Smooth muscle cell (in vitro differentiated cells): ENCODE measurements at regions not wholly inside any gene's neighbourhood (a gene's known extent, or its start where the extent isn't known, plus 50 kb on each side); places are given as distances from the start of the nearest gene placed in this dataset.

Experiments
- DNase-seq: peaks from one replicate; lab custom pipeline; 2025; ENCODE audit not compliant: unreplicated experiment; lab: John Stamatoyannopoulos, UW
- H2AFZ ChIP-seq: fragments of 200-600 bp; sonication (generic); 2 replicates; pipeline ENCODE4 v1.6.0; 2016; ENCODE audit warnings: antibody characterized with exemption, low read depth, mild to moderate bottlenecking
- H3F3A ChIP-seq: fragments of 200-600 bp; sonication (generic); 2 replicates; pipeline ENCODE4 v1.6.0; 2017; ENCODE audit warnings: antibody characterized with exemption, low read depth
- H3K27ac ChIP-seq: fragments of 200-600 bp; sonication (generic); 2 replicates; pipeline ENCODE4 v1.5.1; 2016; ENCODE audit warnings: low read depth, mild to moderate bottlenecking
- H3K27me3 ChIP-seq: fragments of 200-600 bp; sonication (generic); 2 replicates; pipeline ENCODE4 v1.6.1; 2016; ENCODE audit warnings: low read depth, mild to moderate bottlenecking
- H3K36me3 ChIP-seq: fragments of 200-600 bp; sonication (generic); 2 replicates; pipeline ENCODE4 v1.5.1; 2016; ENCODE audit warnings: low read depth
- H3K4me1 ChIP-seq: fragments of 200-600 bp; sonication (generic); 2 replicates; pipeline ENCODE4 v1.5.1; 2016; ENCODE audit warnings: low read depth
- H3K4me2 ChIP-seq: fragments of 200-600 bp; sonication (generic); 2 replicates; pipeline ENCODE4 v1.6.0; 2016; ENCODE audit warnings: mild to moderate bottlenecking
- H3K4me3 ChIP-seq: fragments of 200-600 bp; sonication (generic); 2 replicates; pipeline ENCODE4 v1.5.1; 2016; ENCODE audit warnings: mild to moderate bottlenecking
- H3K79me2 ChIP-seq: fragments of 200-600 bp; sonication (generic); 2 replicates; pipeline ENCODE4 v1.6.0; 2016; ENCODE audit warnings: low read depth, mild to moderate bottlenecking
- H3K9ac ChIP-seq: fragments of 200-600 bp; sonication (generic); 2 replicates; pipeline ENCODE4 v1.6.0; 2016; ENCODE audit warnings: low read depth
- H3K9me3 ChIP-seq: fragments of 200-600 bp; sonication (generic); replicated peaks from 2 replicates; pipeline ENCODE4 v1.5.1; 2016; ENCODE audit warnings: low read depth
- H4K20me1 ChIP-seq: fragments of 200-600 bp; sonication (generic); 2 replicates; pipeline ENCODE4 v1.6.0; 2016; ENCODE audit warnings: low read depth
- CTCF ChIP-seq: fragments of 200-600 bp; sonication (generic); IDR thresholded peaks from 2 replicates; pipeline ENCODE4 v1.5.1; 2017; ENCODE audit warnings: borderline replicate concordance, mild to moderate bottlenecking, antibody characterized with exemption; ENCODE audit not compliant: insufficient read depth, poor library complexity, severe bottlenecking
- WGBS: methylation state at CpG from one replicate; pipeline ENCODE4 v1.1.7; 2016; ENCODE audit warnings: low lambda C conversion rate; 5-methylcytosine and 5-hydroxymethylcytosine counted together

GRCh38 chr6:40734607-40735006 is 147.4 kb upstream of the LRFN2 start:
- H3F3A ChIP-seq, result no peaks in the 10 kb centered on the region
- H3K4me2 ChIP-seq, result no peak overlapping the region
- H3K4me1 ChIP-seq, result no peaks in the 10 kb centered on the region
- H3K9me3 ChIP-seq, result no peaks in the 10 kb centered on the region
- no peak for DNase-seq
- no peak overlapping the region for H3K27ac ChIP-seq
- no peak overlapping the region for H2AFZ ChIP-seq
- H3K27me3 ChIP-seq, result peaks cover 4% of the 10 kb centered on the region
- H3K36me3 ChIP-seq, result no peaks in the 10 kb centered on the region
- H3K9ac ChIP-seq, result no peak overlapping the region
- H4K20me1 ChIP-seq, result no peaks in the 10 kb centered on the region
- no peak overlapping the region for H3K4me3 ChIP-seq
- 92% methylated on average over 4 of the region's 4 CpGs for WGBS
- no peak for TF ChIP-seq CTCF
- H3K79me2 ChIP-seq, result no peaks in the 10 kb centered on the region

GRCh38 chr6:40733770-40734396 is 146.7 kb upstream of the LRFN2 start:
- Histone ChIP-seq H3K4me1 (no peaks in the 10 kb centered on the region), H3K9me3 (no peaks in the 10 kb centered on the region)
- 90% methylated on average over 4 of the region's 4 CpGs for WGBS

GRCh38 chr6:40733290-40733689 is 146.1 kb upstream of the LRFN2 start:
- H4K20me1 ChIP-seq, result no peaks in the 10 kb centered on the region
- no peak overlapping the region for H3K9ac ChIP-seq
- no peak for DNase-seq
- H3K4me1 ChIP-seq, result no peaks in the 10 kb centered on the region
- TF ChIP-seq CTCF, result no peak
- H3K9me3 ChIP-seq, result no peaks in the 10 kb centered on the region
- H3K4me3 ChIP-seq, result no peak overlapping the region
- no peaks in the 10 kb centered on the region for H3K36me3 ChIP-seq
- H3K4me2 ChIP-seq, result no peak overlapping the region
- no peak overlapping the region for H3K27ac ChIP-seq
- H3K27me3 ChIP-seq, result peaks cover 4% of the 10 kb centered on the region
- no peak overlapping the region for H2AFZ ChIP-seq
- H3F3A ChIP-seq, result no peaks in the 10 kb centered on the region
- H3K79me2 ChIP-seq, result no peaks in the 10 kb centered on the region
- WGBS, result 30% methylated on average over 1 of the region's 1 CpG

More at GRCh38 chr6:40733770-40734396, 146.7 kb upstream of the LRFN2 start:
- no peak for DNase-seq
- Histone ChIP-seq H3K9ac (no peak overlapping the region), H3K4me2 (no peak overlapping the region), H3K36me3 (no peaks in the 10 kb centered on the region), H3K79me2 (no peaks in the 10 kb centered on the region), H2AFZ (no peak overlapping the region), H3F3A (no peaks in the 10 kb centered on the region), H3K4me3 (no peak overlapping the region), H3K27me3 (peaks cover 4% of the 10 kb centered on the region), H3K27ac (no peak overlapping the region), H4K20me1 (no peaks in the 10 kb centered on the region)
- TF ChIP-seq CTCF, result no peak

GRCh38 chr6:40732878-40733277 is 145.7 kb upstream of the LRFN2 start:
- H2AFZ ChIP-seq, result no peak overlapping the region
- H3F3A ChIP-seq, result no peaks in the 10 kb centered on the region
- H3K27me3 ChIP-seq, result peaks cover 4% of the 10 kb centered on the region
- no peaks in the 10 kb centered on the region for H3K4me1 ChIP-seq
- no peak overlapping the region for H3K27ac ChIP-seq
- no peak for DNase-seq
- H3K79me2 ChIP-seq, result no peaks in the 10 kb centered on the region
- no peak for TF ChIP-seq CTCF
- H3K9ac ChIP-seq, result no peak overlapping the region
- H3K9me3 ChIP-seq, result no peaks in the 10 kb centered on the region
- WGBS, result 86% methylated on average over 3 of the region's 3 CpGs
- H3K4me3 ChIP-seq, result no peak overlapping the region
- no peak overlapping the region for H3K4me2 ChIP-seq
- no peaks in the 10 kb centered on the region for H3K36me3 ChIP-seq
- H4K20me1 ChIP-seq, result no peaks in the 10 kb centered on the region
